GM19438 (cell line): ENCODE measurements at regions not wholly inside any gene's neighbourhood (a gene's known extent, or its start where the extent isn't known, plus 50 kb on each side); places are given as distances from the start of the nearest gene placed in this dataset.
"Not testable (repeated sequence)": the region's sequence is repeated elsewhere in the genome, so short reads cannot be mapped to it uniquely, and the experiment has no call there.

Experiments used
- ATAC-seq: cut with Tn5 transposase; IDR thresholded peaks from one replicate; pipeline ENCODE4 v1.9.1; 2021; ENCODE audit warnings: low read depth; ENCODE audit not compliant: unreplicated experiment

DNA sequence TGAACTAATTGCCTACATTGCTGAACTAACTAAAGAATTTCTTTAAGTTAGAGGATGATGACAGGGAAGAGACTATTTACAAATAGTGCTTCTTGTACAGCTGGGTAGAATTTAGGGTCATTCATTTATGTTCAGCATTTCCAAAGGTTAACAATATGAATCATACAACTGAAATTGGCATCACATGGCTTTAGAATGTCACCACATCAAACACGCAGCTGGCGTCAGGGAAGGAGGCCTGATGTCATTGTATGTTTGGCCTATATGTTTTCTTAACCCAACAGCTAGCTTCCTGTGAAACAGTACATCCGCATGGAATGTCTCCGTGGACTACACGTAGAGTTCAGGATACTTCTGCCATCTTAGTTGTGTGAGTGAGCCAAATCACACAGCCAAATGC lies 99.0 kb upstream of the TNFSF11 start:
- ATAC-seq: no peak

DNA sequence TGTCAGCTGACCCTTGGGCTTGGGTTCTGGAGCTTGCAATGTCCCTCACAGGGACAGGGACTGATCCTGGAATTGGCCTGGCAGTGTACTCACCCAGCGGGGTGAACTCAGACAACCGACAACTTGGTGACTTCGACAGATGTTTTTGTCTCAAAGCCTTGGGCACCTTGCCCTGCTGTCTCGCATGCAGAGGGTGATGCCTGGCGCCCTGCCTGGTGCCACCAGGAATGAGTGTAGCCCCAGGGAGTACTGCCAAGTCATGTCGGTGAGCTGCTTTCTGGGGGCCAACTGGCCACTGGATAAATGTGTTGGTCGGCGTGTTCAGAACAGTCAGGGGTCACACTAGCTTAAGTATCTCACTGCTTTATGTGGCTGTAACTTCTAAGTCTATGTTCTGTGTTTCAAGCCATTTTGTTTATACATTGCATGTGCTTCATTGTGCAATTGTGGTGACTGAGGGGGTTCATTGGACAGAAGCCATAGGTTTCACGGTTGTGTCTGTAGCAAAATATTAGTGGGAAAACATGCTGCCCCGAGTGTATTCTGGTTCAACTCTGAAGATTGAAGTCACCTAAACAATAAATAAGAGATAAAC lies 96.3 kb upstream of the TNFSF11 start:
- ATAC-seq: no peak

DNA sequence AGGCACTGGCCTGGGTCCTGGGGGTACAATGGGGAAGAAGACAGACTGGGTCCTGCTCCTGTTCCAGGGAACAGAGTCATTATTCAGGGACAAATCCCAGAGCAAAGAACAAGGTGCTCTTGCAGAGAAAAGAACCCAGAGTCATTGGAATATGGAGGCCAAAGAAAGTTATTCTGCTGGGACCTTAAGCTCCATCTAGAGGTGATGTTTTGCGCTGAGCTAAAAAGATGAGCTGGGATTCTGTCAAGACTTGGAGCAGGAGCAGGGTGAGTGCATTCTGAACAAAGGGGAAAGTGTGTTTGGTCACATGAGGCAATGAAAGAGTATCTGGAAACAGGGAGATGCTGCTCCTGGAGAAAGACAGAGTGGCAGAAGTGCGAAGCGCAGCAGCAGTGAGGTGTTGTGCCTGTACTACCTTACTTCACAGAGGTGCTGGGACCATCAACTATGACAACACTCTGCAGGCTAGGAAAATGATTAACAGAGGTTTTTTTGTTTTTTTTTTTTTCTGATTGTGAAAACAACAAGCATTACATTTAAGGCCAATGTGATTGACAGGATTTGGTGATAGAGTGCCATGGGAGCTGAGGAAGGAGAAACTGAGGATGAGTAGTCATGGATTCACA lies 95.3 kb upstream of the TNFSF11 start:
- no peak for ATAC-seq

DNA sequence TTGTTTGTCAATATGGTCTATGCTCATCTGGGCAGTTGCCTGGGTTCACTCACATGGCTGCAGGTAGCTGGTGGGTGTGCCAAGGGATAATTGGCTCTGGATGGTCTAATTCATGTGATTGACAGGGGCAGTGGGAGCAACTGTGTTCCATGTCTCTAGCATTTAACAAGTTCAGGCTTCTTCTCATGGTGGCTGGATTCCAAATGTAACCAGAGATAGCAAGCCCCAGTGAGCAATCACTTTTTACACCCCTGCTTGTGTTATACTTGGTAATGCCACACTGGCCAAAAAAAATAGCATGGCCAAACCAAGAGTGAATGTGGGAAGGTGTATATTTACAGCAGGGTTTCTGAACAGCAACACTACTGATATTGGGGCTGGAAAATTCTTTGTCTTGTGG lies 89.6 kb upstream of the TNFSF11 start:
- no peak for ATAC-seq

DNA sequence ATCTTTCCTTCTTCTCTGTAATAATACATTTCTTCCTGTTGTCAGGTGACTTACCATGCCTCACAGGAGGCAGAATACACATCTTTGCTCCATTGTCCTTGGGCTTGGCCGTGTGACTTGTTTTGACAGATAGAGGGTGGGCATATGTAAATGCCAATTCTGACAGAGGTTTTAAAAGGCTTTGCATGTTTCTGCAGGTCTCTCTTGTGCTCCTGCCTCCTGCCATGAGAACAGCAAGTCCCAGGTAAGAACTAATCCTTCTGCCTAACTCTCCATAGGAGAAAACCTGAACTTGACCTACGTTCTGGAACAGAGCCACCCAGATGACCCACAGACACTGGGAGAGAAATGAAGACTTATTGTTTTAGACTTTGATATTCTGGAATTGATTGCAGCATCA lies 88.7 kb upstream of the TNFSF11 start:
- ATAC-seq: no peak

DNA sequence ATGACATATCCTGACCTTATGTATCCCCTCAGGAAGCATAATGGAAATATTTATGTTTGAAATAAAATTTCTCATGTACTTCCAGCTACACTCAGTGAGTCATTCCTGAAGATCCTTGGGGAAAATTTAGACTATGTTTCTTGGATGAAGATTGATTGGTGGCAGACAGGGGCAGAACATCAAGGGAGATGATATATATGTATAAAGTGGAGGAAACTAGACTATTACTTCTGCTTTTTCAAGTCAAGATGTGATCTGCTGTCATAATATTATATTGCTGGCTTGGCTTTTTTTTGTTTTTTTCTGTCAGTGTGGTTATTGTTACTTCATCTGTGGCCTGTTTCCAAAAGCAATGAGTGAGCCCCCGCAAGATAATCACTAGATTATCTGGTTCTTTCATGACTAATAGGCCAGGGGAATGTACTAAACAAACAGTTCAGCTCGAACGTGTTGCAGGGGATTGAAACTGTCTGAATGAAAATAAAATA lies 87.2 kb upstream of the TNFSF11 start:
- no peak for ATAC-seq

DNA sequence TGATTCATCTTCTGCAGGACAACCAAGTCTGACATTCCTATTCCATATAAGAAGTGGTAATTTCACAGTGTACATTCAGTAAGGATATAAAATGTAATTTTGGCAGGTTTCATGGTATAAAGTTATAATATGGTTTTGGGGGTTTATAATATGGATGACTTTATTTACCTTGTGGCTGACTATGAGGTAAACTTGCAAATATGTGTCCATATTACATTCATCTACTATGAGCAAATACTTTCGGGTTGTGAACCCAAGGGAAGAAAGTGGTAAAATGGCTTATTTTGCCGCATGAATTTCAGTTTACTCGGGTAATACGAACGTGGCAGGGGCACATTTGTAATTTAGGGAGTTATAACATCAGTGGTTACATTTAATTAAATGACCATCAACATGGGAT lies 86.7 kb upstream of the TNFSF11 start:
- ATAC-seq: no peak

DNA sequence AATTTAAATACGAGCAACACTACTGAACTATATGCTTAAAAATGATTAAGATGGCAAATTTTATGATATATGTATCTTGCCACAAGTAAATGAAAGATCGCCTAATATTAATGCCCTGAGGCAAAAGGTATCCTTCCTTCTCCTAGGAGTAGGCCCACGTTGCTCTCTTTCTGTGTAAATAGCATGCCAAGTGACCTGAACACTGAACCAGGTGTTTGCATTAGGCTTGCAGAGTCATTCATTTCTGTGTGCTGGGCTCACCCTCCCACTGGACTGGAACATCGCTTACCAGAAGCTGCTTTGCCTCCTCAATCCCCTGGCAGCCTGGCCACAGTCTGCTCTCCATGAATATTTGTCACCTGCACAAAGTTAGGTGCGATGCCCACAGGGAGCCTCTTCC lies 83.3 kb upstream of the TNFSF11 start:
- ATAC-seq: no peak

DNA sequence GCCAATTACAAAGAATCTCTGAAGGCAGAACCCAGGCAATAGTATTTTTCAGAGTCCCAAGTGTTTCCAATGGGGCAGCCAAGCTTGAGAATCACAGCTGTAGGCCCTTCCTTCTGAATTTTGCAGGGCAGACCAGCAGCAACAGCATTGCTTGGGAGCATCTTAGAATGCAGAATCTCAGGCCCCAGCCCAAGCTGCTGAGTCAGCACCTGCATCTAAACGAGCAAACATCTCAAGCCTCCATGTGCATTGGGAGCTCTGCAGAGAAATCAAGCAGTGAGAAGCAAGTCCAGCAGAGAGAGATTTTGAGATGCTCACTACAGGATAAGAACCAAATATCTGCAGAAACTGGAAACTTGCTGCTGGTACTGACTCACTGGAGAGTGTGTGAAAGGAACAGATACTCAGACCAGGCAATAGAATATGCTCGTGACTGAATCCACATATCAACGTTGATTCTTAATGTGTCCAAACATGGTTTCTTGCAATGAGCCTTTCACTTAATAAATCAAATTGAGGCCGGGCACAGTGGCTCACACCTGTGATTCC lies 81.5 kb upstream of the TNFSF11 start:
- no peak for ATAC-seq

DNA sequence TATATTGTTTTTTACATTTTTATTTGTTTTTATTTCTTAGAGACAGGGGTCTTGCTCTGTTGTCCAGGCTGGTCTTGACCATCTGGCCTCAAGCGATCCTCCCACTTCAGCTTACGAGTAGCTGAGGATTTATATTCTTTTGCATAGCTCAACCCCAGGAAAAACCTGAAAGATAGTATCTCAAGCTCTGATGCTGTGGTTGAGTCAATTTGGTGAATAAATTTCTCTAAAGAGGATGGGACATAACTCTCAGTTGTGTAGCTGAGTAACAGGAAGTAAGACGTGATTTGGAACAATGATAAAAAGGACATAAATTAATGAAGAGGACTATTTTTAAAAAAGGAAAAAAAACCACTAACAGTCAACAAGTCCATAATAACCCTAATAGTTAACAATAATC lies 79.8 kb upstream of the TNFSF11 start:
- no peak for ATAC-seq

DNA sequence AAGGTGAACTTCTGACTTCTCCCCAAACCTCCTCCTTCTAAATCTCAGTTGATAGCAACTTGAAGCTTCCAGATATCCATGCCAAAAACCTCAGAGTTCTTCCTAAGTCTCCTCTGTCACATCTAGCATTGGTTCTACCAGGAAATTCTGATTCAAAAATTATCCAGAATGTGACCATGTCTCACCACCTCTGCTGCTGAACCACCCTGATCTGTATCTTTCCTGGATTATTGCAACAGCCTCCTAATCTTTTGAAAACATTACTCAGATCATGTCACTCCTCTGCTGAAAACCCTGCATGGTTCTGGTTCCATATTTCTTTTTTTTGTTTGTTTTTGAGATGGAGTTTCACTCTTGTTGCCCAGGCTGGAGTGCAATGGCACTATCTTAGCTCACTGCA lies 78.7 kb upstream of the TNFSF11 start:
- ATAC-seq: no peak

DNA sequence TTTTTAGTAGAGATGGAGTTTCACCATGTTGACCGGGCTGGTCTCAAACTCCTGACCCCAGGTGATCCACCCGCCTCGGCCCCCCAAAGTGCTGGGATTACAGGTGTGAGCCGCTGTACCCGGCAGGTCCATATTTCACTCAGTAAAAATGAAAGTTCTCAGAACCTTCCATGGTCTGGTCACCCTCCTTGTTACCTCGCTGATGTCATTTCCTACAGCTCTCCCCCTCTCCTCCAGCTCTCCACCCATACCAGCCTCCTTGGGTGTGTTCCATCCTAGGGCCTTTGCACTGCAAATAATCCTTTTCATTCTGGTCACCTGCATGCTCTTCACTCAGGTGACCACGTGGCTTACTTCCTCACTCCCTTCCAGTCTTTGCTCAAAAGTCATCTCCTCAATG lies 78.2 kb upstream of the TNFSF11 start:
- ATAC-seq: no peak

DNA sequence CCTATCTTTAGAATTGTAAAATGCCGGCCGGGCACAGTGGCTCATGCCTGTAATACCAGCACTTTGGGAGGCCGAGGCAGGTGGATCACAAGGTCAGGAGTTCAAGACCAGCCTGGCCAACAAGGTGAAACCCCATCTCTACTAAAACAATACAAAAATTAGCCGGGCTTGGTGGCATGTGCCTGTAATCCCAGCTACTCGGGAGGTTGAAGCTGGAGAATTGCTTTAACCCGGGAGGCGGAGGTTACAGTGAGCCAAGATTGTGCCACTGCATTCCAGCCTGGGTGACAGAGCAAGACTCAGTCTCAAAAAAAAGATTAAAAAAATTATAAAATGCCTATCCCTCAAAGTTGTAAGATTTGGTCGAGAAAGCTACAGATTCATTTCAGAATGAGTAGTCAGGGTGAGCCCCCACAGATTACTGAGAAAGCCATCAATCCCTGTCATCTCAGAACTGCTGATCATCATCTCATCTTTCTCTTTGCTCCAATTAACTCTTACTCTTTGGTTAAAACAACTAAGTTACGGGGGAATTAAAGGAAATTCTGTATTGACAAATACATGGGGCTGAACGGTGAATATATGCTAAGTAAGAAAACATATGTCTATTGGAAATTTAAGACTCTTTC lies 76.9 kb upstream of the TNFSF11 start:
- not testable (repeated sequence) for ATAC-seq

DNA sequence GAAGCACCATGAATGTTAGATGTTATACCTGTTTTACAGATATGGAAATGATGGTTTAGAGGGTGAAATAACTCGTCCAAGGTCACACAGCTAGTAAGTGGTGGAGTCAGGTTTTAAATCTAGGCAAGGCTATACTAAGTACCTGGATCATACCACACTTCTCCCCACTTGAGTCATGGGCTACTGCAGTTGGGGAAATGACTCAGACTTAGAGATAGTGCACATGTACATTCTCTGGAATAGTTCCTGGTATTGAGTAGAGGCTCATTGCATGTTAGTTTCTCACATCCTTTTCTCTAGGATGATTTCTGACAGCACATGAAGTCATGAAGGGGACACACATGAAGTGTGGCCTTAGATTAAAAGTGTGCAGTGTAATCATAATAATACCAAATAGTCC lies 76.2 kb upstream of the TNFSF11 start:
- ATAC-seq: peak; percentile 76

DNA sequence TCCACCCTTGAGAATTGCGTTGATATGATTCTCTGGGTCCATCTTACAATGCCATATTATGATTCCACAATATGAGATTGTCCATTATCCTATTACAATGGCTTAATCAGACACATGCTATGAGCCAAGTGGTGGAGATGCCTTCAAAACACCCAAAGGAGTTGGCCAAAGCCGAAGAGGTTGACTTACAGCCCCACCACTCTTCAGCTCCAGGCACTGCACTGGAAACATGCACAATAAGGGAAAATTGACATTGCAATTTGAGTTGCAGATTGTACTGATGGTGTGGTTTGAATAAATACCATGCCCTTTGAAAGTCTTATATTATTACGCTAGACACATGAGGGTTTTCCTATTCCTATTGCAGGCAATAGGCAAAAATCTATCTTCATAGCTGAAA lies 75.4 kb upstream of the TNFSF11 start:
- no peak for ATAC-seq
